Loucy (cell line): ENCODE measurements at regions not wholly inside any gene's neighbourhood (a gene's known extent, or its start where the extent isn't known, plus 50 kb on each side); places are given as distances from the start of the nearest gene placed in this dataset.

Experiments used
- EZH2phosphoT487 ChIP-seq: fragments of 200-600 bp; IDR thresholded peaks from 2 replicates; pipeline ENCODE4 v1.6.1; 2018; ENCODE audit warnings: antibody characterized with exemption, mild to moderate bottlenecking, moderate library complexity, borderline replicate concordance
- TF ChIP-seq, protein P1 (sequence below): fragments of 200-600 bp; sonication (generic); conservative IDR thresholded peaks from 2 replicates; pipeline ENCODE4 v1.5.1; 2014; ENCODE audit warnings: mild to moderate bottlenecking, antibody characterized with exemption, low read length

DNA sequence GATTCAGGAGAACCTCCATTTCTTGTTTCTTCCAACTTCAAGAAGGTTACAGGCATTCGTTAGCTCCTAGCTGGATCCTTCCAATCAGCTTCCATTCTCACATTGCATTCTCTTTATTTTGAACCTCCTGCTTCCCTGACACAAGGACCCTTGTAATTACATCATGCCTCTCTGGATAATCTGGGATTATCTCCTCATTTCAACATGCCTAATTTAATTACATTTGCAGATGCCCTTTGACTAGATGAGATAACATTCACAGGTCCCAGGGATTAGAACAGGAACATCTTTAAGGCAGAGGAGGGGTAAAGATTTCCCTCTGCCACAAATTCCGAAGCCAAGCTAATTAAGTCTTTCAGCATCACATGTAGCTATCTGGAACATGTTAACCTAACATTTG lies 753.8 kb upstream of the PCDH7 start:
- TF ChIP-seq, protein P1, sequence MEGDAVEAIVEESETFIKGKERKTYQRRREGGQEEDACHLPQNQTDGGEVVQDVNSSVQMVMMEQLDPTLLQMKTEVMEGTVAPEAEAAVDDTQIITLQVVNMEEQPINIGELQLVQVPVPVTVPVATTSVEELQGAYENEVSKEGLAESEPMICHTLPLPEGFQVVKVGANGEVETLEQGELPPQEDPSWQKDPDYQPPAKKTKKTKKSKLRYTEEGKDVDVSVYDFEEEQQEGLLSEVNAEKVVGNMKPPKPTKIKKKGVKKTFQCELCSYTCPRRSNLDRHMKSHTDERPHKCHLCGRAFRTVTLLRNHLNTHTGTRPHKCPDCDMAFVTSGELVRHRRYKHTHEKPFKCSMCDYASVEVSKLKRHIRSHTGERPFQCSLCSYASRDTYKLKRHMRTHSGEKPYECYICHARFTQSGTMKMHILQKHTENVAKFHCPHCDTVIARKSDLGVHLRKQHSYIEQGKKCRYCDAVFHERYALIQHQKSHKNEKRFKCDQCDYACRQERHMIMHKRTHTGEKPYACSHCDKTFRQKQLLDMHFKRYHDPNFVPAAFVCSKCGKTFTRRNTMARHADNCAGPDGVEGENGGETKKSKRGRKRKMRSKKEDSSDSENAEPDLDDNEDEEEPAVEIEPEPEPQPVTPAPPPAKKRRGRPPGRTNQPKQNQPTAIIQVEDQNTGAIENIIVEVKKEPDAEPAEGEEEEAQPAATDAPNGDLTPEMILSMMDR = no peak
- no peak for TF ChIP-seq EZH2phosphoT487
